RPMI7951 (cell line): ENCODE measurements at regions not wholly inside any gene's neighbourhood (a gene's known extent, or its start where the extent isn't known, plus 50 kb on each side); places are given as distances from the start of the nearest gene placed in this dataset.

Experiments
- DNase-seq: peaks from one replicate; pipeline ENCODE4 v3.0.0-alpha.2; 2012; ENCODE audit warnings: low read depth

DNA sequence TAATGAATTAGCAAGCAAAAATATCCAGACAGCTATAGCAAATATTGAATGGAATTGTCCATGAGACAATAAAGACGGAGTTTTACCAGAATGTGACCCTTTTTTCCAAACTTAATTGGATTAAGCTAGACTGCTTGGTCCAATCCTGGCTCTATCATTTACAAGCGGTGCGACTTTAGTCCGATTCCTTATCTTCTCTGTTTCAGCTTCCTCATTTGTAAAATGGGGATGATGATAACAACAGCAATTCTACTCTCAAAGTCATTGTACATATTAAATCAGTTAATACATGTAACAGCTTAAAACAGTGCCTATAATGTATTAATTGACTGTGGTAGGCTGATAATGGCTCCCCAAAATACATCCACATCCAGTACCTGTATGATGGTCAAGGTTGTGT, 62.1 kb upstream of the CRBN start:
- DNase-seq: no peak

DNA sequence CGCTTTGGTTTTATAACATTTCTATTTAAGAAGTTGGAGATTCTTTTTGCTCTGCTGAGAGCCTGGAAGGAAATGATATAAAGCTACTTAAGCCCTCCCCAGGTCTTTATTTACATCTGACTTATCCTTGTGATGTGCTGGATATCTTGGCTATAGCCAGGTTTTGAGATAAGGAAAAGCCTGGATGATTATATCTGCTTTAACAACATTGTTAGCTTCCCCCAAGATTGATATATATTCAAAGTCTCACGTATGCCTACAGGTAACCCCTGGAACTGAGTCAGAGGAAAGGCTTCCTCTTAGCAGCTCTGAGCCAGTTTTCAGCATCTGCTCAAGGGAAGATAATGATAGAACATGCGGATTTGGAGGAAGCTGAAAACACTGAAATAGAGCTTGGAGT, 61.5 kb upstream of the CRBN start:
- DNase-seq: no peak

DNA sequence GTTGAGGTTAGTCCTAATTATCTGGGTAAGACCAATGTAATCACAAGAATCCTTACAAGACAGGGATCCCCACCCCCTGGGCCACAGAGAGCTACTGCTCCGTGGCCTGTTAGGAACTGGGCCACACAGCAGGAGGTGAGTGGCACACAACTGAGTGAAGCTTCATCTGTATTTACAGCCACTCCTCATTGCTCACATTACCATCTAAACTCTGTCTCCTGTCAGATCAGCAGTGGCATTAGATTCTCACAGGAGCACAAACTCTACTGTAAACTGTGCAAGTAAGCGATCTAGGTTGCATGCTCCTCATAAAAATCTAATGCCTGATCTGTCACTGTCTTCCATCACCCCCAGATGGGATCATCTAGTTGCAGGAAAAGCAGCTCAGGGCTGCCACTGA, 58.5 kb upstream of the CRBN start:
- DNase-seq: no peak

DNA sequence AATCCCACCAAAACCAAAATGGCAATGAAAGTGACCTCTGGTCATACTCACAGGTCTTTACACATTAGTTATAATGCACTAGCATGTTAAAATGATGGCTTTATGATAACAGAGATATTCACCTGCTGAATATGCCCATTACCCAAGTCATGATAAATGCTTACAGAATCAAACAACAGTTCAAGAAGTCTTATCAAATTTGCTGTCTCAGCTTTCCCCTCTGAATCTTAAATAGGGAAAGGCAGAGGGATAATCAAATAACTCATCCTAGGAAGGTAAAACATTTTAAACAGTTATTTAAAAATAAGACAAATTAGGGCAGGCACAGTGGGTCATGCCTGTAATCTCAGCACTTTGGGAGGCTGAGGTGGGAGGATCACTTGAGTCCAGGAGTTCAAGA, 52.8 kb upstream of the CRBN start:
- no peak for DNase-seq
